GM12892 (cell line): ENCODE measurements at regions not wholly inside any gene's neighbourhood (a gene's known extent, or its start where the extent isn't known, plus 50 kb on each side); places are given as distances from the start of the nearest gene placed in this dataset.

Experiments
- POLR2A ChIP-seq: IDR thresholded peaks from 2 replicates; pipeline ENCODE4 v1.6.1; 2011; ENCODE audit warnings: low read depth, low read length, control low read depth
- POLR2AphosphoS5 ChIP-seq: IDR thresholded peaks from 2 replicates; pipeline ENCODE4 v1.6.1; 2011; ENCODE audit warnings: low read depth, low read length, control low read depth

- TF ChIP-seq POLR2AphosphoS5 (no peak), POLR2A (no peak)
Observed at GRCh38 chr10:57353403-57354003, 914.2 kb downstream of the IPMK start.
